DMS79 (cell line): ENCODE measurements at regions not wholly inside any gene's neighbourhood (a gene's known extent, or its start where the extent isn't known, plus 50 kb on each side); places are given as distances from the start of the nearest gene placed in this dataset.
"Not testable (repeated sequence)": the region's sequence is repeated elsewhere in the genome, so short reads cannot be mapped to it uniquely, and the experiment has no call there.

Experiments used
- DNase-seq: peaks from one replicate; lab custom pipeline; 2025; lab: John Stamatoyannopoulos, UW

- not testable (repeated sequence) for DNase-seq
Measured at GRCh38 chr4:55696424-55696823, 60.3 kb upstream of the NMU start.

- DNase-seq, result no peak
Measured at GRCh38 chr4:55706541-55706940, 70.4 kb upstream of the NMU start.

GRCh38 chr4:55707507-55707906 is 71.4 kb upstream of the NMU start:
- DNase-seq, result no peak

GRCh38 chr4:55707991-55708390 is 71.9 kb upstream of the NMU start:
- DNase-seq, result not testable (repeated sequence)

- not testable (repeated sequence) for DNase-seq
Measured at GRCh38 chr4:55712835-55713234, 76.7 kb upstream of the NMU start.

GRCh38 chr4:55721651-55722050 is 85.6 kb upstream of the NMU start:
- no peak for DNase-seq

- no peak for DNase-seq
Measured at GRCh38 chr4:55722132-55722531, 86.0 kb upstream of the NMU start.

GRCh38 chr4:55723403-55723802 is 87.3 kb upstream of the NMU start:
- no peak for DNase-seq

- DNase-seq, result no peak
Measured at GRCh38 chr4:55725057-55725456, 89.0 kb upstream of the NMU start.

- DNase-seq, result no peak
Measured at GRCh38 chr4:55727746-55728145, 91.6 kb upstream of the NMU start.

GRCh38 chr4:55729351-55730279 is 90.0 kb upstream of the EXOC1L start:
- DNase-seq, result no peak

- DNase-seq, result no peak
Measured at GRCh38 chr4:55730280-55730931, 89.2 kb upstream of the EXOC1L start.

- no peak for DNase-seq
Measured at GRCh38 chr4:55731959-55732358, 87.6 kb upstream of the EXOC1L start.

- DNase-seq, result no peak
Measured at GRCh38 chr4:55732864-55733263, 86.7 kb upstream of the EXOC1L start.

GRCh38 chr4:55733932-55734331 is 85.7 kb upstream of the EXOC1L start:
- no peak for DNase-seq

- no peak for DNase-seq
Measured at GRCh38 chr4:55736605-55737183, 82.9 kb upstream of the EXOC1L start.

- DNase-seq, result no peak
Measured at GRCh38 chr4:55742655-55743202, 76.9 kb upstream of the EXOC1L start.

- DNase-seq, result no peak
Measured at GRCh38 chr4:55744369-55744768, 75.2 kb upstream of the EXOC1L start.

GRCh38 chr4:55745014-55745413 is 74.6 kb upstream of the EXOC1L start:
- DNase-seq, result no peak

GRCh38 chr4:55747793-55748192 is 71.8 kb upstream of the EXOC1L start:
- DNase-seq, result no peak

- DNase-seq, result no peak
Measured at GRCh38 chr4:55749666-55750065, 69.9 kb upstream of the EXOC1L start.

- DNase-seq, result no peak
Measured at GRCh38 chr4:55752810-55753209, 66.8 kb upstream of the EXOC1L start.

GRCh38 chr4:55753856-55754255 is 65.7 kb upstream of the EXOC1L start:
- DNase-seq, result no peak
